Lower lobe of right lung (tissue), 2 donors: ENCODE measurements at regions not wholly inside any gene's neighbourhood (a gene's known extent, or its start where the extent isn't known, plus 50 kb on each side); places are given as distances from the start of the nearest gene placed in this dataset.
"Not testable (repeated sequence)": the region's sequence is repeated elsewhere in the genome, so short reads cannot be mapped to it uniquely, and the experiment has no call there.

Experiments used
- ATAC-seq, 2 donors: fragments of 200-7000 bp; cut with Tn5 transposase; one replicate each; pipeline ENCODE4 v1.9.1; 2020 to 2022; ENCODE audit warnings: mild to moderate bottlenecking in 2 of 2, moderate library complexity in 2 of 2
- DNase-seq: peaks from one replicate; pipeline ENCODE4 v3.0.0-alpha.2; 2020
- H3K27ac ChIP-seq: fragments of 200-600 bp; one replicate; pipeline ENCODE4 v1.8.0; 2022
- H3K27me3 ChIP-seq: fragments of 200-600 bp; one replicate; pipeline ENCODE4 v1.8.0; 2022; ENCODE audit warnings: low read depth
- H3K36me3 ChIP-seq: fragments of 200-600 bp; one replicate; pipeline ENCODE4 v1.8.0; 2022; ENCODE audit warnings: mild to moderate bottlenecking
- H3K4me1 ChIP-seq: fragments of 200-600 bp; one replicate; pipeline ENCODE4 v1.8.0; 2022
- H3K4me3 ChIP-seq: fragments of 200-600 bp; one replicate; pipeline ENCODE4 v1.8.0; 2022; ENCODE audit warnings: mild to moderate bottlenecking
- H3K9me3 ChIP-seq: fragments of 200-600 bp; one replicate; pipeline ENCODE4 v1.8.0; 2022
- CTCF ChIP-seq: fragments of 200-600 bp; IDR thresholded peaks from one replicate; pipeline ENCODE4 v1.8.0; 2022; ENCODE audit warnings: antibody characterized with exemption, mild to moderate bottlenecking
- intact Hi-C: fragments of 100-400 bp; cut with DNase I; formaldehyde crosslinking; loops from one replicate; pipeline ENCODE4 v1.11.0; 2022
- donor health status: DM: no; HTN: yes; CAD: no; lungs with severe emphysema.

DNA sequence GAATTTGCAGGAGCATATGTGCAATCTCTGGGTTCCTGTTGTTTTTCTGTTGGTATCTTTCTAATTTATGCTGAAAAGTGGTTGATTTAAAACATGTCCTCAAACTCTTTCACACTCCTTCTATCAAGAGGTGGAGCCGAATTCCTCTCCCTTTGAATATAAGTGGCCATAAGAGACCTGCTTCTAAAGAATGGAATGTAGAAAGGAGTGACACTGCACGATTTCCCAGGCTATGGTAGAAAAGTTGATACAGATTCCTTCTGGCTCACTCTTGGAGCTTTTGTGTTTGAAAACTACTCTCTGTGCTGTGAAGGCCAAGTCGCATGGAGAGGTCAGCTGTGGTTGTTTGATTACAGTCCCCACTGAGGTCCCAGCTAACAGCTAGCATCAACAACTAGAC is 613.2 kb downstream of the ETNK1 start:
- no peak for TF ChIP-seq CTCF
- H3K36me3 ChIP-seq = no peaks in the 10 kb centered on the region
- intact Hi-C loops = no loop called here
- H3K4me1 ChIP-seq = no peaks in the 10 kb centered on the region
- no peak for DNase-seq
- no peaks in the 10 kb centered on the region for H3K9me3 ChIP-seq
- no peak overlapping the region for H3K4me3 ChIP-seq
- no peaks in the 10 kb centered on the region for H3K27me3 ChIP-seq
- peak; percentile 41 to 47 for ATAC-seq
- no peak overlapping the region for H3K27ac ChIP-seq

GRCh38 chr12:23238957-23239356 is 614.0 kb downstream of the ETNK1 start:
- Histone ChIP-seq H3K4me1 (no peaks in the 10 kb centered on the region), H3K36me3 (no peaks in the 10 kb centered on the region), H3K9me3 (no peaks in the 10 kb centered on the region), H3K4me3 (no peak overlapping the region), H3K27me3 (no peaks in the 10 kb centered on the region), H3K27ac (no peak overlapping the region)
- no peak for TF ChIP-seq CTCF
- no peak for DNase-seq
- intact Hi-C loops = no loop called here
- no peak for ATAC-seq

DNA sequence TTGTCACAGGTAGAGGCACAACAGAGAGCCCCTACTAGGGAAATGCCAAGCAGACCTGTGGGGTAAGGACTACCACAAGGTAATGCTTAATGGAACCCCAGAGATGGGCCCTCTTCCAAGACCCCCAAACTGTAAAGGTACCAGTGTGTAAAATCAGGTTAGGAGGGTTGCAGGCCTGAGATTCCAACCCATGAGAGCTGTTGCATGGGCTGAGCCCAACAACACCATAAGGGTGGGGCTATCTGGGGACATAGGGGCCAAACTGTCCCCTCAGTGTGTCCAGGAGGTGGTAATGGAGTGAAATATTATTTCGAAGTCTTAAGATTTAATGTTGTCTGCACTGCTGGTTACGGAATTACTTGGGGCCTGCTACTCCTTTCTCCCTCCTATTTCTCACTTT is 620.2 kb downstream of the ETNK1 start:
- Histone ChIP-seq H3K36me3 (no peaks in the 10 kb centered on the region), H3K4me3 (no peak overlapping the region), H3K4me1 (no peaks in the 10 kb centered on the region), H3K27me3 (no peaks in the 10 kb centered on the region), H3K27ac (no peak overlapping the region), H3K9me3 (no peaks in the 10 kb centered on the region)
- DNase-seq = no peak
- intact Hi-C loops = no loop called here
- ATAC-seq = no peak
- no peak for TF ChIP-seq CTCF

- DNase-seq (no peak), ATAC-seq (no peak)
- no peak for TF ChIP-seq CTCF
- Histone ChIP-seq H3K27ac (no peak overlapping the region), H3K4me3 (no peak overlapping the region), H3K36me3 (no peaks in the 10 kb centered on the region), H3K4me1 (no peaks in the 10 kb centered on the region), H3K27me3 (no peaks in the 10 kb centered on the region), H3K9me3 (no peaks in the 10 kb centered on the region)
- intact Hi-C loops = no loop called here
Observed at GRCh38 chr12:23253191-23253590, 628.2 kb downstream of the ETNK1 start.

DNA sequence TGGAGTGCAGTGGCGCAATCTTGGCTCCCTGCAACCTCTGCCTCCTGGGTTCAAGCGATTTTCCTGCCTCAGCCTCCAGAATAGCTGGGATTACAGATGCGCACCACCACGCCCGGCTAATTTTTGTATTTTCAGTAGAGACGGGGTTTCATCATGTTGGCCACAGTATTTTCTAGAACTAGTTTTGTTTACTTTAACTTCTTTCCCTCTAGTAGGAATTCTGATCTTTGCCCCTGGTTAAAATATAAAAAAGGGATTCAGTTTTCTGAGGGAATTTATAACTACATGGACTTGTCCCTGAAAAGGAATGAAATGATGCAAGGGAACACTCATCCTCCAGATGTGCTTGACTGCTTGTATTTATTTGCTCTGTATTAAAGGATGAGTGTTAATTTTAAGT is 628.9 kb downstream of the ETNK1 start:
- intact Hi-C loops, H3K27ac ChIP-seq, H3K27me3 ChIP-seq, ATAC-seq, H3K36me3 ChIP-seq, H3K4me3 ChIP-seq, H3K9me3 ChIP-seq, DNase-seq, H3K4me1 ChIP-seq: not testable (repeated sequence)

GRCh38 chr12:23259558-23259957 is 634.6 kb downstream of the ETNK1 start:
- Histone ChIP-seq H3K9me3 (no peaks in the 10 kb centered on the region), H3K4me1 (no peaks in the 10 kb centered on the region), H3K36me3 (no peaks in the 10 kb centered on the region), H3K27ac (no peak overlapping the region), H3K4me3 (no peak overlapping the region), H3K27me3 (no peaks in the 10 kb centered on the region)
- no peak for TF ChIP-seq CTCF
- DNase-seq (no peak), ATAC-seq (no peak)
- intact Hi-C loops = no loop called here
